Central memory CD8-positive, alpha-beta T cell (primary cell): ENCODE measurements at regions not wholly inside any gene's neighbourhood (a gene's known extent, or its start where the extent isn't known, plus 50 kb on each side); places are given as distances from the start of the nearest gene placed in this dataset.

Experiments used
- ATAC-seq: fragments of 150-1000 bp; cut with Tn5 transposase; replicated peaks from 2 replicates; pipeline ENCODE4 v1.10.0; 2022; ENCODE audit warnings: mild to moderate bottlenecking, moderate FRiP score, moderate number of reproducible peaks; ENCODE audit not compliant: poor library complexity, severe bottlenecking; ENCODE audit errors: extremely low read depth
- DNase-seq, 2 donors: peaks; one replicate each; pipeline ENCODE4 v3.0.0; 2021; ENCODE audit warnings: low spot score in 2 of 2
- H3K27ac Mint-ChIP-seq: one replicate; pipeline ENCODE4 v1.8.0; 2022; ENCODE audit warnings: low read depth, mild to moderate bottlenecking, moderate library complexity, mixed read lengths
- H3K27me3 Mint-ChIP-seq: one replicate; pipeline ENCODE4 v1.8.0; 2022; ENCODE audit warnings: mixed read lengths
- H3K36me3 Mint-ChIP-seq: one replicate; pipeline ENCODE4 v1.8.0; 2022; ENCODE audit warnings: mild to moderate bottlenecking, moderate library complexity, mixed read lengths; ENCODE audit not compliant: insufficient read depth
- H3K4me1 Mint-ChIP-seq: one replicate; pipeline ENCODE4 v1.8.0; 2022; ENCODE audit warnings: mixed read lengths
- H3K4me3 Mint-ChIP-seq: one replicate; pipeline ENCODE4 v1.8.0; 2022; ENCODE audit warnings: mild to moderate bottlenecking, moderate library complexity, mixed read lengths
- H3K9me3 Mint-ChIP-seq: one replicate; pipeline ENCODE4 v1.8.0; 2022; ENCODE audit warnings: mixed read lengths

GRCh38 chr5:98581112-98581997 is 192.1 kb upstream of the RGMB start:
- no peak for DNase-seq
- Mint-ChIP-seq H3K4me3 (no peak overlapping the region), H3K4me1 (no peaks in the 10 kb centered on the region), H3K27ac (no peak overlapping the region), H3K27me3 (no peaks in the 10 kb centered on the region), H3K36me3 (peaks cover 2% of the 10 kb centered on the region), H3K9me3 (no peaks in the 10 kb centered on the region)
- ATAC-seq: no peak

- peaks cover 2% of the 10 kb centered on the region for H3K36me3 Mint-ChIP-seq
- no peak for ATAC-seq
- no peak overlapping the region for H3K27ac Mint-ChIP-seq
- DNase-seq: no peak
- no peaks in the 10 kb centered on the region for H3K9me3 Mint-ChIP-seq
- no peaks in the 10 kb centered on the region for H3K4me1 Mint-ChIP-seq
- H3K4me3 Mint-ChIP-seq: no peak overlapping the region
- no peaks in the 10 kb centered on the region for H3K27me3 Mint-ChIP-seq
These were observed 189.9 kb upstream of the RGMB start for GRCh38 chr5:98583586-98583985.

- Mint-ChIP-seq H3K9me3 (no peaks in the 10 kb centered on the region), H3K36me3 (no peaks in the 10 kb centered on the region), H3K27ac (no peak overlapping the region), H3K4me1 (no peaks in the 10 kb centered on the region), H3K27me3 (no peaks in the 10 kb centered on the region), H3K4me3 (no peak overlapping the region)
- DNase-seq (no peak), ATAC-seq (no peak)
These were observed 187.7 kb upstream of the RGMB start for GRCh38 chr5:98585661-98586310.

GRCh38 chr5:98586581-98586980 is 186.9 kb upstream of the RGMB start:
- Mint-ChIP-seq H3K36me3 (no peaks in the 10 kb centered on the region), H3K27ac (no peak overlapping the region), H3K4me1 (no peaks in the 10 kb centered on the region), H3K27me3 (no peaks in the 10 kb centered on the region), H3K9me3 (no peaks in the 10 kb centered on the region), H3K4me3 (no peak overlapping the region)
- no peak for ATAC-seq
- DNase-seq: no peak

GRCh38 chr5:98587166-98587565 is 186.3 kb upstream of the RGMB start:
- ATAC-seq: no peak
- Mint-ChIP-seq H3K4me3 (no peak overlapping the region), H3K27ac (no peak overlapping the region), H3K36me3 (no peaks in the 10 kb centered on the region), H3K27me3 (no peaks in the 10 kb centered on the region), H3K4me1 (no peaks in the 10 kb centered on the region), H3K9me3 (no peaks in the 10 kb centered on the region)
- DNase-seq: no peak

- Mint-ChIP-seq H3K27ac (no peak overlapping the region), H3K4me3 (no peak overlapping the region), H3K9me3 (peaks cover 1% of the 10 kb centered on the region), H3K27me3 (no peaks in the 10 kb centered on the region), H3K4me1 (no peaks in the 10 kb centered on the region), H3K36me3 (no peaks in the 10 kb centered on the region)
- ATAC-seq (no peak), DNase-seq (no peak)
These were observed 185.2 kb upstream of the RGMB start for GRCh38 chr5:98588215-98588614.

- ATAC-seq: no peak
- H3K4me3 Mint-ChIP-seq: no peak overlapping the region
These were observed 180.0 kb upstream of the RGMB start for GRCh38 chr5:98593418-98593817.

GRCh38 chr5:98594098-98594497 is 179.4 kb upstream of the RGMB start:
- no peaks in the 10 kb centered on the region for H3K4me1 Mint-ChIP-seq
- DNase-seq (no peak), ATAC-seq (no peak)
- H3K4me3 Mint-ChIP-seq: no peak overlapping the region
- H3K27ac Mint-ChIP-seq: no peak overlapping the region
- no peaks in the 10 kb centered on the region for H3K27me3 Mint-ChIP-seq
- H3K36me3 Mint-ChIP-seq: peaks cover 3% of the 10 kb centered on the region
- peaks cover 22% of the 10 kb centered on the region for H3K9me3 Mint-ChIP-seq

More at GRCh38 chr5:98593418-98593817, 180.0 kb upstream of the RGMB start:
- Mint-ChIP-seq H3K27ac (no peak overlapping the region), H3K27me3 (no peaks in the 10 kb centered on the region), H3K36me3 (no peaks in the 10 kb centered on the region), H3K4me1 (no peaks in the 10 kb centered on the region), H3K9me3 (peaks cover 22% of the 10 kb centered on the region)
- DNase-seq: no peak

GRCh38 chr5:98599016-98599415 is 174.4 kb upstream of the RGMB start:
- H3K27ac Mint-ChIP-seq: no peak overlapping the region
- no peak for ATAC-seq
- no peak overlapping the region for H3K4me3 Mint-ChIP-seq
- H3K9me3 Mint-ChIP-seq: peaks cover 23% of the 10 kb centered on the region
- H3K36me3 Mint-ChIP-seq: peaks cover 3% of the 10 kb centered on the region
- no peaks in the 10 kb centered on the region for H3K27me3 Mint-ChIP-seq
- no peak for DNase-seq
- no peaks in the 10 kb centered on the region for H3K4me1 Mint-ChIP-seq

- Mint-ChIP-seq H3K27ac (no peak overlapping the region), H3K27me3 (no peaks in the 10 kb centered on the region), H3K36me3 (peaks cover 3% of the 10 kb centered on the region), H3K4me3 (no peak overlapping the region), H3K4me1 (no peaks in the 10 kb centered on the region), H3K9me3 (peaks cover 11% of the 10 kb centered on the region)
- ATAC-seq (no peak), DNase-seq (no peak)
These were observed 170.8 kb upstream of the RGMB start for GRCh38 chr5:98602534-98603112.

GRCh38 chr5:98603456-98603855 is 170.0 kb upstream of the RGMB start:
- DNase-seq (no peak), ATAC-seq (no peak)
- H3K27me3 Mint-ChIP-seq: no peaks in the 10 kb centered on the region
- H3K4me3 Mint-ChIP-seq: no peak overlapping the region
- H3K9me3 Mint-ChIP-seq: peaks cover 6% of the 10 kb centered on the region
- no peak overlapping the region for H3K27ac Mint-ChIP-seq
- no peaks in the 10 kb centered on the region for H3K4me1 Mint-ChIP-seq
- H3K36me3 Mint-ChIP-seq: peaks cover 3% of the 10 kb centered on the region

- ATAC-seq (no peak), DNase-seq (no peak)
- H3K4me1 Mint-ChIP-seq: no peaks in the 10 kb centered on the region
- no peaks in the 10 kb centered on the region for H3K27me3 Mint-ChIP-seq
- H3K36me3 Mint-ChIP-seq: no peaks in the 10 kb centered on the region
- no peak overlapping the region for H3K4me3 Mint-ChIP-seq
- peaks cover 6% of the 10 kb centered on the region for H3K9me3 Mint-ChIP-seq
- H3K27ac Mint-ChIP-seq: no peak overlapping the region
These were observed 169.2 kb upstream of the RGMB start for GRCh38 chr5:98604301-98604700.
